ENCODE measurements at regions not wholly inside any gene's neighbourhood (a gene's known extent, or its start where the extent isn't known, plus 50 kb on each side); places are given as distances from the start of the nearest gene placed in this dataset.

- H3K9ac ChIP-seq (ENCODE audit: low read length): no peak overlapping the region
- no peak overlapping the region for H3K4me3 ChIP-seq (ENCODE audit: low read length)
- no peaks in the 10 kb centered on the region for H3K27me3 ChIP-seq (replicated peaks; ENCODE audit: insufficient read depth, low read length)
- no peak overlapping the region for H3K27ac ChIP-seq (ENCODE audit: low read length)
- H2AFZ ChIP-seq (ENCODE audit: low read length): no peak overlapping the region
- H3K4me1 ChIP-seq (ENCODE audit: low read length): no peaks in the 10 kb centered on the region
- no peaks in the 10 kb centered on the region for H4K20me1 ChIP-seq (ENCODE audit: insufficient read depth, low read length)
- no peaks in the 10 kb centered on the region for H3K9me2 ChIP-seq (replicated peaks; ENCODE audit: insufficient read depth, low read length)
- no peak for DNase-seq
- H3K79me2 ChIP-seq (ENCODE audit: low read length): no peaks in the 10 kb centered on the region
- H3K36me3 ChIP-seq (replicated peaks; ENCODE audit: insufficient read depth, low read length): no peaks in the 10 kb centered on the region
- H3K4me2 ChIP-seq (ENCODE audit: low read depth, low read length): no peak overlapping the region
- no peaks in the 10 kb centered on the region for H3K9me3 ChIP-seq (replicated peaks; ENCODE audit: insufficient read depth, low read length)
- TF ChIP-seq EZH2phosphoT487 (IDR thresholded peaks at IDR 0.05; ENCODE audit: low read length) (no peak), EZH2 (optimal IDR thresholded peaks at IDR 0.05; ENCODE audit: low read depth, low read length) (no peak), CTCF (IDR thresholded peaks at IDR 0.05; ENCODE audit: low read length) (no peak)
- H3F3A ChIP-seq (ENCODE audit: insufficient read depth, low read length): no peaks in the 10 kb centered on the region
These were observed 314.1 kb upstream of the LRIG3 start for GRCh38 chr12:59234391-59234790.

GRCh38 chr12:59230334-59230733 is 310.0 kb upstream of the LRIG3 start:
- no peak overlapping the region for H2AFZ ChIP-seq (ENCODE audit: low read length)
- no peaks in the 10 kb centered on the region for H4K20me1 ChIP-seq (ENCODE audit: insufficient read depth, low read length)
- no peak overlapping the region for H3K4me3 ChIP-seq (ENCODE audit: low read length)
- TF ChIP-seq EZH2 (optimal IDR thresholded peaks at IDR 0.05; ENCODE audit: low read depth, low read length) (no peak), EZH2phosphoT487 (IDR thresholded peaks at IDR 0.05; ENCODE audit: low read length) (no peak), CTCF (IDR thresholded peaks at IDR 0.05; ENCODE audit: low read length) (no peak)
- H3K27ac ChIP-seq (ENCODE audit: low read length): no peak overlapping the region
- no peaks in the 10 kb centered on the region for H3F3A ChIP-seq (ENCODE audit: insufficient read depth, low read length)
- H3K27me3 ChIP-seq (replicated peaks; ENCODE audit: insufficient read depth, low read length): no peaks in the 10 kb centered on the region
- H3K4me1 ChIP-seq (ENCODE audit: low read length): no peaks in the 10 kb centered on the region
- H3K9me2 ChIP-seq (replicated peaks; ENCODE audit: insufficient read depth, low read length): no peaks in the 10 kb centered on the region
- H3K4me2 ChIP-seq (ENCODE audit: low read depth, low read length): no peak overlapping the region
- no peak overlapping the region for H3K9ac ChIP-seq (ENCODE audit: low read length)
- no peaks in the 10 kb centered on the region for H3K79me2 ChIP-seq (ENCODE audit: low read length)
- no peaks in the 10 kb centered on the region for H3K9me3 ChIP-seq (replicated peaks; ENCODE audit: insufficient read depth, low read length)
- no peaks in the 10 kb centered on the region for H3K36me3 ChIP-seq (replicated peaks; ENCODE audit: insufficient read depth, low read length)
- DNase-seq: no peak

- Histone ChIP-seq H3K9ac (ENCODE audit: low read length) (no peak overlapping the region), H3K36me3 (replicated peaks; ENCODE audit: insufficient read depth, low read length) (no peaks in the 10 kb centered on the region), H3K9me2 (replicated peaks; ENCODE audit: insufficient read depth, low read length) (no peaks in the 10 kb centered on the region), H3K4me2 (ENCODE audit: low read depth, low read length) (no peak overlapping the region), H3K9me3 (replicated peaks; ENCODE audit: insufficient read depth, low read length) (no peaks in the 10 kb centered on the region), H3K4me1 (ENCODE audit: low read length) (no peaks in the 10 kb centered on the region), H3K79me2 (ENCODE audit: low read length) (no peaks in the 10 kb centered on the region), H4K20me1 (ENCODE audit: insufficient read depth, low read length) (no peaks in the 10 kb centered on the region), H3K27ac (ENCODE audit: low read length) (no peak overlapping the region), H3K4me3 (ENCODE audit: low read length) (no peak overlapping the region), H2AFZ (ENCODE audit: low read length) (no peak overlapping the region), H3K27me3 (replicated peaks; ENCODE audit: insufficient read depth, low read length) (no peaks in the 10 kb centered on the region), H3F3A (ENCODE audit: insufficient read depth, low read length) (no peaks in the 10 kb centered on the region)
- TF ChIP-seq CTCF (IDR thresholded peaks at IDR 0.05; ENCODE audit: low read length): no peak
- no peak for TF ChIP-seq EZH2phosphoT487 (IDR thresholded peaks at IDR 0.05; ENCODE audit: low read length)
- no peak for TF ChIP-seq EZH2 (optimal IDR thresholded peaks at IDR 0.05; ENCODE audit: low read depth, low read length)
- no peak for DNase-seq
These were observed 298.8 kb upstream of the LRIG3 start for GRCh38 chr12:59219148-59219547.

Measured in MM.1S (cell line).